Mucosa of descending colon (tissue), 3 donors: ENCODE measurements at regions not wholly inside any gene's neighbourhood (a gene's known extent, or its start where the extent isn't known, plus 50 kb on each side); places are given as distances from the start of the nearest gene placed in this dataset.
A peak's percentile ranks its signal among the peaks of the same experiment; 100 is the strongest.

Experiments used
- ATAC-seq: fragments of 200-7000 bp; cut with Tn5 transposase; one replicate; pipeline ENCODE4 v1.9.1; 2020; ENCODE audit warnings: mild to moderate bottlenecking, moderate library complexity
- DNase-seq, 3 donors: peaks; one replicate each; pipeline ENCODE4 v3.0.0-alpha.2; 2020
- H3K36me3 ChIP-seq: fragments of 200-600 bp; one replicate; pipeline ENCODE4 v1.8.0; 2021; ENCODE audit warnings: low read depth, mild to moderate bottlenecking
- H3K4me1 ChIP-seq: fragments of 200-600 bp; one replicate; pipeline ENCODE4 v1.8.0; 2021; ENCODE audit warnings: low read depth, mild to moderate bottlenecking
- H3K4me3 ChIP-seq: fragments of 200-600 bp; one replicate; pipeline ENCODE4 v1.8.0; 2021; ENCODE audit warnings: mild to moderate bottlenecking
- H3K9me3 ChIP-seq: fragments of 200-600 bp; one replicate; pipeline ENCODE4 v1.8.0; 2021; ENCODE audit warnings: mild to moderate bottlenecking
- CTCF ChIP-seq: fragments of 200-600 bp; IDR thresholded peaks from one replicate; pipeline ENCODE4 v1.8.0; 2022; ENCODE audit warnings: antibody characterized with exemption, mild to moderate bottlenecking
- intact Hi-C, 2 donors: fragments of 100-400 bp; cut with DNase I in 1 of 2; cut with micrococcal nuclease in 1 of 2; formaldehyde crosslinking; loops; one replicate each; pipeline versions ENCODE4 v1.11.0 to v1.11.1; 2022; cut with DNase I, micrococcal nuclease
- donor health status: DM: no; HTN: no; CAD: no; lungs with moderate emphysema.
- donor health status: DM: no; HTN: no; CAD: no.
- donor health status: DM: no; HTN: yes; CAD: no.

- no peak for DNase-seq
- intact Hi-C loops: no loop called here
- no peak overlapping the region for H3K4me3 ChIP-seq
- H3K4me1 ChIP-seq: no peaks in the 10 kb centered on the region
- no peak for ATAC-seq
- H3K36me3 ChIP-seq: no peaks in the 10 kb centered on the region
- no peak for TF ChIP-seq CTCF
- no peaks in the 10 kb centered on the region for H3K9me3 ChIP-seq
Measured at GRCh38 chr7:21131897-21132296, 296.0 kb upstream of the SP4 start.

- ATAC-seq (no peak), DNase-seq (no peak)
- Histone ChIP-seq H3K9me3 (no peaks in the 10 kb centered on the region), H3K4me3 (no peak overlapping the region), H3K36me3 (no peaks in the 10 kb centered on the region), H3K4me1 (no peaks in the 10 kb centered on the region)
- TF ChIP-seq CTCF: no peak
- intact Hi-C loops: no loop called here
Measured at GRCh38 chr7:21134631-21135030, 293.3 kb upstream of the SP4 start.

GRCh38 chr7:21135437-21135836 is 292.4 kb upstream of the SP4 start:
- DNase-seq: peak in 1 of 3 donors; percentile 20
- no peaks in the 10 kb centered on the region for H3K9me3 ChIP-seq
- no peak for TF ChIP-seq CTCF
- H3K4me3 ChIP-seq: no peak overlapping the region
- intact Hi-C loops: no loop called here
- peak; percentile 76 for ATAC-seq
- H3K36me3 ChIP-seq: no peaks in the 10 kb centered on the region
- H3K4me1 ChIP-seq: no peaks in the 10 kb centered on the region

GRCh38 chr7:21137640-21138039 is 290.2 kb upstream of the SP4 start:
- H3K4me3 ChIP-seq: no peak overlapping the region
- no peak for TF ChIP-seq CTCF
- H3K4me1 ChIP-seq: no peaks in the 10 kb centered on the region
- intact Hi-C loops: no loop called here
- no peak for DNase-seq
- H3K36me3 ChIP-seq: no peaks in the 10 kb centered on the region
- H3K9me3 ChIP-seq: no peaks in the 10 kb centered on the region
- no peak for ATAC-seq

GRCh38 chr7:21140622-21141021 is 287.3 kb upstream of the SP4 start:
- ATAC-seq: peak; percentile 91
- TF ChIP-seq CTCF: no peak
- Histone ChIP-seq H3K9me3 (no peaks in the 10 kb centered on the region), H3K4me3 (no peak overlapping the region), H3K36me3 (no peaks in the 10 kb centered on the region), H3K4me1 (no peaks in the 10 kb centered on the region)
- DNase-seq: peak in 1 of 3 donors; percentile 51
- intact Hi-C loops: no loop called here

- Histone ChIP-seq H3K4me3 (no peak overlapping the region), H3K9me3 (no peaks in the 10 kb centered on the region), H3K36me3 (no peaks in the 10 kb centered on the region), H3K4me1 (no peaks in the 10 kb centered on the region)
- no peak for ATAC-seq
- DNase-seq: no peak
- intact Hi-C loops: no loop called here
- no peak for TF ChIP-seq CTCF
Measured at GRCh38 chr7:21141476-21141875, 286.4 kb upstream of the SP4 start.
